NCI-H1694 treated with DMSO at 0.1 percent for 48 hours (cell line): ENCODE measurements at regions not wholly inside any gene's neighbourhood (a gene's known extent, or its start where the extent isn't known, plus 50 kb on each side); places are given as distances from the start of the nearest gene placed in this dataset.

Source experiments
- DNase-seq: peaks from one replicate; lab custom pipeline; 2025; lab: John Stamatoyannopoulos, UW

GRCh38 chr18:40789286-40789685 lies 1165.7 kb upstream of the PIK3C3 start:
- DNase-seq = no peak

DNA sequence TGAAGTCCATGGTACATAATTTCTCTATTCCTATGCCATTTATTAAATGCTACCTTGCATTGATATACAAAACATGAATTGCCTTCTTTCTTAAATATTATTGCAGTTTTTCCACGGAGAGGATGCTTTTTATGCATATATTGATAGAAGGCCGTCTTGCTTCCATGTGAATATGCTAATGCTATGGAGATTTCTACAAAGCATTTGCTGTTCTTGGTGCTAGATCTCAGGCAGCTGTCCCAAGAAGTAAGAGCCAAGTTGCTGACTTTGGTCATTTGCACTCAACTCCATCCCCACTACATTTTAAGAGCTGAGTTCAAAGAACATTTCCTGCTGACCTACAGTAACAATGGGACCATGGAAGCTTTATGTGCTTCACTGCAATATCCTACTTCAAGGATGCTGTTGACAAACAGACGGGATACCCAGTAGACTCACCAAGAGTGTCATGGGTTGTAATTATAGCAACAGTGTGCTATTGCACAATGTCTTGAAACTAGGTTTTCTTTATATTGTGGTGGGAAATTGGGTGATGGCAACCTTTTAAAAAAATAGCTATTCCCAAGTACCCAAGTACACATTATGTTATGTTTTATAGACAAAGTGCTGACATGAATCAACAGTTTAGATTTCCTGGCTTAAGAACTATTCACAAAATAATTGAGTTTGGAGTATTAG lies 1172.4 kb upstream of the PIK3C3 start:
- DNase-seq = no peak

DNA sequence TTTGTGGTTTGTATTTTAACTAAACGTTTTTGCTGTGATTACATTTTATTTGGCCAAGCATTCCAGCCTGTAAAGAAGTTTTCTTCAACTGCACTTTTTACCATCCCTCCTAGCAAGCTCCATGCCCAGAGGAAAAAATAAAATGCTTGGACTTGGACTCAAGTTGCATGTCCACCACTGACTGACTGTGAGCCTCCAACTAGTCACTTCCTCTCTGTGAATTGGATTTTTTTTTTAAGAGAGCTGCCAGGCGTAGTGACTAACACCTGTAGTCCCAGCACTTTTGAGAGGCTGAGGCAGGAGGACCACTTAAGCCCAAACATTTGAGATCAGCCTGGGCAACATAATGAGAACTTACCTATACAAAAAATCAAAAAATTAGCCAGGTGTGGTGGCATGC lies 1185.2 kb upstream of the PIK3C3 start:
- DNase-seq = no peak

- no peak for DNase-seq
Measured at GRCh38 chr18:40760251-40760650, 1194.8 kb upstream of the PIK3C3 start.

DNA sequence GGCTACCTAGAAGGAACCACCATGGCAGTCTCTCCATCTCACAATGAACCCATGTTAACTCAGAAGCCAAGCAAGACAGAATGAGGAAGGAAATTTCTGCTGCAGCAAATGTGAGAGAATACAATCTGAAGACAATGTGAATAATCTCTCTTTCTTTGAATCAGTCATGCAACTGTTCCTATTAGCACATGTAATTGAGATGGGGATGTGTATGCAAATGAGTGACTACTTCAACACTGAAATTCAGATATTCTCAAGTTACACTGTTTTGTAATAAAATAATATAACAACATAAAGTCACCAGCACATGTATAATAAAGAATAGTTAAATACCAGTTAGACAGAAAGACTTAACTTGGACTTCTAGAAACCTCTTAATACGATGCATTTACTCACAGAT lies 1200.6 kb upstream of the PIK3C3 start:
- DNase-seq = no peak

GRCh38 chr18:40752316-40752715 lies 1202.7 kb upstream of the PIK3C3 start:
- DNase-seq = no peak

GRCh38 chr18:40751186-40751585 lies 1203.8 kb upstream of the PIK3C3 start:
- DNase-seq = no peak

GRCh38 chr18:40739029-40739428 lies 1216.0 kb upstream of the PIK3C3 start:
- no peak for DNase-seq

- DNase-seq = no peak
Measured at GRCh38 chr18:40738321-40738880, 1216.6 kb upstream of the PIK3C3 start.

GRCh38 chr18:40708726-40709125 lies 1246.3 kb upstream of the PIK3C3 start:
- no peak for DNase-seq

GRCh38 chr18:40707797-40708196 lies 1247.2 kb upstream of the PIK3C3 start:
- no peak for DNase-seq

GRCh38 chr18:40698129-40698528 lies 1256.9 kb upstream of the PIK3C3 start:
- no peak for DNase-seq

GRCh38 chr18:40695526-40695925 lies 1259.5 kb upstream of the PIK3C3 start:
- no peak for DNase-seq

DNA sequence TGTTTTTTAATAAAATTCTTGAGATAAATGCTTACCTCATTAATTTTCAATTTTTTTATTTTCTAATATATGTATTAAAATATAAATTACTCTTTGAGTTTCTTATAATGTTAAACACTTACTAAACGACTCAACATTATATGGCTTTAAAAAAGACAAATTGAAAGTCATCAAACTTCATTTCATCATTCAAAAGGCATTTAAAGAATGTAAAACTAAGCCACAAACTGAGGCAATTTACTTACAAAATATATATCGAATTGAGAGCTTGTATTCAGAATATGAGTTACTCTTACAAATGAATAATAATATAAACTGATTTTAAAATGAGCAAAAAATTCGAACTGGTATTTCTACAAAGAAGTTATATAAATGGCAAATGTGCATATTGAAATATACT lies 1262.2 kb upstream of the PIK3C3 start:
- DNase-seq = no peak

GRCh38 chr18:40690062-40690461 lies 1265.0 kb upstream of the PIK3C3 start:
- no peak for DNase-seq

- no peak for DNase-seq
Measured at GRCh38 chr18:40687399-40687798, 1267.6 kb upstream of the PIK3C3 start.

GRCh38 chr18:40686836-40687235 lies 1268.2 kb upstream of the PIK3C3 start:
- no peak for DNase-seq

DNA sequence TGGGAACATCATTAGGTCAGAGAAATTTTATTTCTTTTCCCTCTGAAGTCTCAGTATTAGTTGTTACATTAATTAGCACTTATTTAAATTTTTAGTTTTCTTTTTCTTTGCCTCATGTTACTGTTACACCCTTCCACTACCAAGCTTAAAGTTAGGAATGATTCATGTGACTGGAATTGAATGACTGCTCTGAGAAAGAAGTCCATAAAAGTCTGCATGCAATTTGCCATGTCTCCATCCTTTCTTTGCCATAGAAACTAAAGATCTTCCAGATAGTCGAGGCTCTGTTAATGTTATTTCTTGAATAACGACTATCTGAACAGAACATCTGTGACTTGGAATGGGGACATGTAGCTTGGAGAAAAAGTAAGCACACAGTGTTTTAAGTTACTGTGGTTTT lies 1269.8 kb upstream of the PIK3C3 start:
- no peak for DNase-seq

GRCh38 chr18:40678318-40678717 lies 1276.7 kb upstream of the PIK3C3 start:
- DNase-seq = no peak

GRCh38 chr18:40676668-40677067 lies 1278.4 kb upstream of the PIK3C3 start:
- DNase-seq = no peak

DNA sequence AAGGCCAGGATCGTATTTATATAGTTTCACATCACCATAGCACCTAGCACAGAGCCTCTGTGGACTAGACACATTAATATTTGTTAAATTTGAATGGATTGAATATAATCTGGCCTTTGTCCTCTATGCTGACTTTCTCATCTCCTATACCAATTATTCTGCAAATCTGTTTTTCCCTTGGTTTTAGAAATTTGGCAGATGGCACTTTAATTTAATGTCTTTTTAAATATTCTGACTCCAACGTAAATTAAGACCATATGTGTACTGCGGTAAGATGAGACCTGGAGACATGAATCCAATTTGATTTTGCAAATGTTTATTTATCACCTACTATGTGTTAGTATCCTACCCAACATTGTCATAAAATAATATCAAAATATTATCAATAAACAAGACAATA lies 1281.9 kb upstream of the PIK3C3 start:
- DNase-seq = peak; percentile 67

- DNase-seq = no peak
Measured at GRCh38 chr18:40672590-40672989, 1282.4 kb upstream of the PIK3C3 start.

GRCh38 chr18:40670668-40671375 lies 1284.2 kb upstream of the PIK3C3 start:
- DNase-seq = peak; percentile 92
